ENCODE measurements at regions not wholly inside any gene's neighbourhood (a gene's known extent, or its start where the extent isn't known, plus 50 kb on each side); places are given as distances from the start of the nearest gene placed in this dataset.

DNA sequence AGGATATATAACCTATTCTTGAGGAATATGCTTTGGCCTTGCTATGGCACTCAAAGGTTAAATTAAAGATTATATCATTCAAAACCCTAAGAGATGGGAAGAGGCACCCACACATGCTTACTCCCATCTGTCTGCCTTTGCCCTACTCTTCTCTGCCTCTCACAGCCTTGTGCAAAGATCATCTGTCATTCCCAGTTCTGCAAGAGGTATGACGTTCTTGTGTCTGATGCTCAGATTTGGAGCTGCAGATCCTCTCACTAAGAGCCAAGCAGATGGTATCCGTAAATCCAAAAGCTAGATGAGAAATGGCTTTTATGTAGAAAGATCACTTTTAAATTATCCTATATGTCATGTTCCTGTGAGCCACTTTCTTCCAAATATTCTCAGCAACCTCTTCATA lies 112.0 kb downstream of the GPR63 start:
- DNase-seq (no peak), ATAC-seq (ENCODE audit: insufficient read depth, low FRiP score) (no peak)
- Histone ChIP-seq H3K27ac (ENCODE audit: low read depth in 1 of 2, low read length in 1 of 2) (no peak overlapping the region), H3K4me1 (ENCODE audit: control insufficient read depth in 5 of 5, insufficient read depth in 5 of 5, low read length in 5 of 5) (no peaks in the 10 kb centered on the region), H3K9me3 (ENCODE audit: control insufficient read depth in 4 of 4, insufficient read depth in 3 of 4, low read length in 3 of 4) (peaks cover 0 to 2% (median 0%) of the 10 kb centered on the region in 4 donors), H3K9ac (ENCODE audit: insufficient read depth in 1 of 2, low read length in 2 of 2) (no peak overlapping the region), H3K36me3 (ENCODE audit: control insufficient read depth in 4 of 4, insufficient read depth in 4 of 4, low read length in 4 of 4) (no peaks in the 10 kb centered on the region), H3K4me3 (no peak overlapping the region), H3K27me3 (ENCODE audit: control insufficient read depth in 3 of 3, insufficient read depth in 3 of 3, low read length in 2 of 3) (no peaks in the 10 kb centered on the region)
- 72 to 78% methylated on average over 2 of the region's 2 CpGs for WGBS, 2 donors
- TF ChIP-seq, protein P1, sequence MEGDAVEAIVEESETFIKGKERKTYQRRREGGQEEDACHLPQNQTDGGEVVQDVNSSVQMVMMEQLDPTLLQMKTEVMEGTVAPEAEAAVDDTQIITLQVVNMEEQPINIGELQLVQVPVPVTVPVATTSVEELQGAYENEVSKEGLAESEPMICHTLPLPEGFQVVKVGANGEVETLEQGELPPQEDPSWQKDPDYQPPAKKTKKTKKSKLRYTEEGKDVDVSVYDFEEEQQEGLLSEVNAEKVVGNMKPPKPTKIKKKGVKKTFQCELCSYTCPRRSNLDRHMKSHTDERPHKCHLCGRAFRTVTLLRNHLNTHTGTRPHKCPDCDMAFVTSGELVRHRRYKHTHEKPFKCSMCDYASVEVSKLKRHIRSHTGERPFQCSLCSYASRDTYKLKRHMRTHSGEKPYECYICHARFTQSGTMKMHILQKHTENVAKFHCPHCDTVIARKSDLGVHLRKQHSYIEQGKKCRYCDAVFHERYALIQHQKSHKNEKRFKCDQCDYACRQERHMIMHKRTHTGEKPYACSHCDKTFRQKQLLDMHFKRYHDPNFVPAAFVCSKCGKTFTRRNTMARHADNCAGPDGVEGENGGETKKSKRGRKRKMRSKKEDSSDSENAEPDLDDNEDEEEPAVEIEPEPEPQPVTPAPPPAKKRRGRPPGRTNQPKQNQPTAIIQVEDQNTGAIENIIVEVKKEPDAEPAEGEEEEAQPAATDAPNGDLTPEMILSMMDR (IDR thresholded peaks at IDR 0.05; ENCODE audit: control extremely low read depth, extremely low read depth): no peak

DNA sequence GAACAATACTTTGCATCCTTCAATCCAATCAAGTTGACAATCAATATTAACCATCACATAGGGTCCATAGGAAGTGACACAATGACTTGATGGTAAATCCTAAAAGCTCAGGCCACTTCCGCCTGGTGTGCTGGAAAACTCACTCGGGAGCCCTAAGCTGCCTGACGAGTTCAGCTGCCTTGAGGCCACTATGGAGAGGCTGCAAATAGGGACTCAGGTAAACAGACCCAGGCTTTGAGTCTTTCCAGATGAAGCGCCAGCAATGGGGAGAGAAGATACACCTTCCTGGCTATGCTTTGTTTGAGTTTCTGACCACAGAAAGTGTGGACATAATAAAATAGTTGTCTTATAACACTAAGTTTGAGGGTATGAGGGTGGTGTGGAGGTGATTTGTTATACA lies 112.6 kb downstream of the GPR63 start:
- no peaks in the 10 kb centered on the region for H3K4me1 ChIP-seq (ENCODE audit: control insufficient read depth in 5 of 5, insufficient read depth in 5 of 5, low read length in 5 of 5)
- H3K4me3 ChIP-seq: no peak overlapping the region
- DNase-seq (peak in 1 of 3 donors; percentile 15), ATAC-seq (ENCODE audit: insufficient read depth, low FRiP score) (no peak)
- no peak overlapping the region for H3K27ac ChIP-seq (ENCODE audit: low read depth in 1 of 2, low read length in 1 of 2)
- no peaks in the 10 kb centered on the region for H3K27me3 ChIP-seq (ENCODE audit: control insufficient read depth in 3 of 3, insufficient read depth in 3 of 3, low read length in 2 of 3)
- TF ChIP-seq, protein P1 (IDR thresholded peaks at IDR 0.05; ENCODE audit: control extremely low read depth, extremely low read depth): no peak
- no peaks in the 10 kb centered on the region for H3K36me3 ChIP-seq (ENCODE audit: control insufficient read depth in 4 of 4, insufficient read depth in 4 of 4, low read length in 4 of 4)
- H3K9ac ChIP-seq (ENCODE audit: insufficient read depth in 1 of 2, low read length in 2 of 2): no peak overlapping the region
- WGBS, 2 donors: 74 to 80% methylated on average over 4 of the region's 4 CpGs
- peaks cover 0 to 2% (median 0%) of the 10 kb centered on the region in 4 donors for H3K9me3 ChIP-seq (ENCODE audit: control insufficient read depth in 4 of 4, insufficient read depth in 3 of 4, low read length in 3 of 4)

DNA sequence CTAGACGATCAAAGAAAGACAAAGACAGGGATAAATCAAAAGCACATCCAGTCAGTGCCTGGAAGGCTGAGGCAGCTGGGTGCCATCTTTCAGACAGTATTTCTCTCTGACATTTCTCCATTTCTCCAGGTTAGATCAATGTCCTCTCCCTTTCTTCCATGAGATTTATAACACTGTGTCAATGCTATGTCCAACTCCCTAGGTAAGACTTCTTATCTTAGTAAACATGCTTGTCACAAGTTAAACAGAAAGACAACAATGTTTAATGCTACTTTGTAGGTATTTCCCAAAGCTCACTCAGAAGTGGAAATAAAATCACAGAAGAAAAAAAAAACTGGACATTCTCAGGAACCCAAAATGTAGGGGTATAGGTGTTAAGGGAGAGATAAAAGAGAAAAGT lies 113.9 kb downstream of the GPR63 start:
- TF ChIP-seq, protein P1 (IDR thresholded peaks at IDR 0.05; ENCODE audit: control extremely low read depth, extremely low read depth): no peak
- Histone ChIP-seq H3K9me3 (ENCODE audit: control insufficient read depth in 4 of 4, insufficient read depth in 3 of 4, low read length in 3 of 4) (peaks cover 0 to 2% (median 0%) of the 10 kb centered on the region in 4 donors), H3K9ac (ENCODE audit: insufficient read depth in 1 of 2, low read length in 2 of 2) (no peak overlapping the region), H3K27ac (ENCODE audit: low read depth in 1 of 2, low read length in 1 of 2) (no peak overlapping the region), H3K27me3 (ENCODE audit: control insufficient read depth in 3 of 3, insufficient read depth in 3 of 3, low read length in 2 of 3) (no peaks in the 10 kb centered on the region), H3K36me3 (ENCODE audit: control insufficient read depth in 4 of 4, insufficient read depth in 4 of 4, low read length in 4 of 4) (no peaks in the 10 kb centered on the region), H3K4me1 (ENCODE audit: control insufficient read depth in 5 of 5, insufficient read depth in 5 of 5, low read length in 5 of 5) (no peaks in the 10 kb centered on the region), H3K4me3 (no peak overlapping the region)
- no peak for DNase-seq
- ATAC-seq (ENCODE audit: insufficient read depth, low FRiP score): no peak
- WGBS, 2 donors: 87 to 94% methylated on average over 1 of the region's 1 CpG

DNA sequence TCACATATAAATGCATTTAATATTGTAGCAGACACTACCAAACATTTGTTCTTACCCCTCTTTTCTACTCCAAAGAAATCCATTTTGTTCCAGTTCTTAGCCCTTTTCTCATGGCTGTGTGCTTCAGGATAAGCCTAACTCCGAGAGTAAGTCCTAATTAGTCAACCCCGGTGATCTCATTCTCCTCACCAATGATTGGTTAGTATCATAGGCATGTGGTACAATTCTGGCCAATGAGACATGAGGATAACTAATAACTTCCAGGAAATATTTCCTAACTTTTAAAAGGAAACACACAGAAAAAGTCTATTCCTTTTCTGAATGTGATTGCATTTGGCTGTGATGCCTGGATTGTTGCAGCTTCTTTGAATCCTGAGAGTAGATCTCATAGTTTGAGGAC lies 116.0 kb downstream of the GPR63 start:
- Histone ChIP-seq H3K4me1 (ENCODE audit: control insufficient read depth in 5 of 5, insufficient read depth in 5 of 5, low read length in 5 of 5) (no peaks in the 10 kb centered on the region), H3K4me3 (no peak overlapping the region), H3K27me3 (ENCODE audit: control insufficient read depth in 3 of 3, insufficient read depth in 3 of 3, low read length in 2 of 3) (no peaks in the 10 kb centered on the region), H3K36me3 (ENCODE audit: control insufficient read depth in 4 of 4, insufficient read depth in 4 of 4, low read length in 4 of 4) (no peaks in the 10 kb centered on the region), H3K9ac (ENCODE audit: insufficient read depth in 1 of 2, low read length in 2 of 2) (no peak overlapping the region), H3K27ac (ENCODE audit: low read depth in 1 of 2, low read length in 1 of 2) (no peak overlapping the region), H3K9me3 (ENCODE audit: control insufficient read depth in 4 of 4, insufficient read depth in 3 of 4, low read length in 3 of 4) (peaks cover 0 to 2% (median 0%) of the 10 kb centered on the region in 4 donors)
- TF ChIP-seq, protein P1 (IDR thresholded peaks at IDR 0.05; ENCODE audit: control extremely low read depth, extremely low read depth): no peak
- no peak for DNase-seq
- WGBS, 2 donors: 78 to 85% methylated on average over 2 of the region's 2 CpGs
- no peak for ATAC-seq (ENCODE audit: insufficient read depth, low FRiP score)

Measured in lung (tissue), 11 donors.